DOHH2 (cell line): ENCODE measurements at regions not wholly inside any gene's neighbourhood (a gene's known extent, or its start where the extent isn't known, plus 50 kb on each side); places are given as distances from the start of the nearest gene placed in this dataset.

Experiments used
- CTCF ChIP-seq: fragments of 200-600 bp; sonication (generic); IDR thresholded peaks from one replicate; pipeline ENCODE4 v1.5.1; 2014; ENCODE audit warnings: antibody characterized with exemption, mild to moderate bottlenecking, low read depth, low read length; ENCODE audit not compliant: poor library complexity, severe bottlenecking
- EZH2phosphoT487 ChIP-seq: fragments of 200-600 bp; sonication (generic); IDR thresholded peaks from 2 replicates; pipeline ENCODE4 v1.6.1; 2017; ENCODE audit warnings: borderline replicate concordance, mild to moderate bottlenecking, antibody characterized with exemption, low read length, moderate library complexity, mixed read lengths

GRCh38 chr12:92007787-92008186 is 137.9 kb downstream of the BTG1 start:
- TF ChIP-seq CTCF (no peak), EZH2phosphoT487 (no peak)
